Caco-2 (cell line): ENCODE measurements at regions not wholly inside any gene's neighbourhood (a gene's known extent, or its start where the extent isn't known, plus 50 kb on each side); places are given as distances from the start of the nearest gene placed in this dataset.

Experiments used
- BruUV-seq: library from RNA; stranded (reverse); fragments of 400-500 nt; replicated peaks from 2 replicates; lab custom pipeline; 2021; lab: Mats Ljungman, UMichigan
- CTCF ChIA-PET: fragments of 300-600 bp; sonication (Branson Sonifier 250); formaldehyde crosslinking; loops from one replicate; lab custom pipeline; 2022; ENCODE audit warnings: antibody characterized with exemption; lab: Charles Lee
- POLR2A ChIA-PET: fragments of 300-600 bp; sonication (Branson Sonifier 250); formaldehyde crosslinking; loops from one replicate; lab custom pipeline; 2022; ENCODE audit warnings: antibody characterized with exemption; lab: Charles Lee
- DNase-seq, 2 experiments: peaks; one replicate each; pipeline versions ENCODE4 v3.0.0 to v3.0.0-alpha.2; 2020 to 2022
- H3K27me3 ChIP-seq: replicated peaks from 2 replicates; pipeline ENCODE4 v1.6.0; 2011; ENCODE audit warnings: low read length; ENCODE audit not compliant: control insufficient read depth, insufficient read depth
- H3K36me3 ChIP-seq: 2 replicates; pipeline ENCODE4 v1.5.1; 2011; ENCODE audit warnings: low read length; ENCODE audit not compliant: control insufficient read depth, insufficient read depth
- H3K4me1 ChIP-seq: fragments of 250-450 bp; sonication (Bioruptor Pico); 2 replicates; pipeline ENCODE4 v1.5.1; 2020; ENCODE audit warnings: mild to moderate bottlenecking
- H3K4me3 ChIP-seq: 2 replicates; pipeline ENCODE4 v1.5.1; 2011; ENCODE audit warnings: low read depth, mild to moderate bottlenecking, control low read depth, low read length
- H3K9me3 ChIP-seq: fragments of 250-450 bp; sonication (Bioruptor Pico); 2 replicates; pipeline ENCODE4 v1.5.1; 2020; ENCODE audit warnings: mild to moderate bottlenecking, moderate library complexity
- H3K27ac Mint-ChIP-seq: one replicate; pipeline ENCODE4 v1.8.0; 2022; ENCODE audit warnings: mixed read lengths; ENCODE audit not compliant: unreplicated experiment
- H3K27me3 Mint-ChIP-seq: one replicate; pipeline ENCODE4 v1.8.0; 2022; ENCODE audit warnings: mixed read lengths; ENCODE audit not compliant: insufficient read depth, unreplicated experiment
- H3K36me3 Mint-ChIP-seq: one replicate; pipeline ENCODE4 v1.8.0; 2022; ENCODE audit warnings: mild to moderate bottlenecking, mixed read lengths; ENCODE audit not compliant: insufficient read depth, unreplicated experiment
- H3K4me1 Mint-ChIP-seq: one replicate; pipeline ENCODE4 v1.8.0; 2022; ENCODE audit warnings: low read depth, mixed read lengths; ENCODE audit not compliant: unreplicated experiment
- H3K4me3 Mint-ChIP-seq: one replicate; pipeline ENCODE4 v1.8.0; 2022; ENCODE audit warnings: mild to moderate bottlenecking, moderate library complexity, mixed read lengths; ENCODE audit not compliant: unreplicated experiment
- H3K9me3 Mint-ChIP-seq: one replicate; pipeline ENCODE4 v1.8.0; 2022; ENCODE audit warnings: mixed read lengths; ENCODE audit not compliant: unreplicated experiment
- intact Hi-C: fragments of 100-400 bp; cut with micrococcal nuclease; formaldehyde crosslinking; loops from one replicate; pipeline ENCODE4 v1.10.0; 2022; ENCODE audit not compliant: unreplicated experiment
- TF ChIP-seq, protein P1 (sequence below), 2 experiments: fragments of 200-600 bp in 1 of 2; IDR thresholded peaks; 1 replicate in 1 of 2; 2 replicates in 1 of 2; pipeline versions ENCODE4 v1.5.1 to v1.8.0; 2011 to 2022; ENCODE audit warnings: antibody characterized with exemption in 1 of 2, control low read depth in 1 of 2, inconsistent platforms in 1 of 2, low read depth in 1 of 2, low read length in 1 of 2, mild to moderate bottlenecking in 1 of 2, moderate library complexity in 1 of 2; ENCODE audit not compliant: insufficient read depth in 1 of 2, severe bottlenecking in 1 of 2, unreplicated experiment in 1 of 2

DNA sequence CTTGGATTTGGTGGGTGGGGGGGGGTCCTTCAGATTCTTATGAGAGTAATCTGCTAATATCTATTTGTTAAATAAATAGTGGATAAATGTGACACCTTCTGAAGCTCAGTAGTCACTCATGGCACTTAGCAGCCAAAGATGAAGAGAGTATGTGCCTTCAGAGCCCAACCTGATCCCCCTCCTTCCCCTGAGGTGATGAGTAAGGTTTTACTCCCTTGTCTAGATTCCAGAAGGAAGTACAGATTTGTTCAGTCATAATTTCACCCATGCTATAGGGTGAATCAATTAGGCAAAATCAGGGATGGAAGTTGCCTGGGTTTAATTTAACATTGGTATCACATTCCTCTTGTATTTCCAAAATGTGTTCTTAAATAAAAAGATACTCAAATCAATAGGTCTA is 340.3 kb upstream of the ATP2B1 start:
- TF ChIP-seq, protein P1, sequence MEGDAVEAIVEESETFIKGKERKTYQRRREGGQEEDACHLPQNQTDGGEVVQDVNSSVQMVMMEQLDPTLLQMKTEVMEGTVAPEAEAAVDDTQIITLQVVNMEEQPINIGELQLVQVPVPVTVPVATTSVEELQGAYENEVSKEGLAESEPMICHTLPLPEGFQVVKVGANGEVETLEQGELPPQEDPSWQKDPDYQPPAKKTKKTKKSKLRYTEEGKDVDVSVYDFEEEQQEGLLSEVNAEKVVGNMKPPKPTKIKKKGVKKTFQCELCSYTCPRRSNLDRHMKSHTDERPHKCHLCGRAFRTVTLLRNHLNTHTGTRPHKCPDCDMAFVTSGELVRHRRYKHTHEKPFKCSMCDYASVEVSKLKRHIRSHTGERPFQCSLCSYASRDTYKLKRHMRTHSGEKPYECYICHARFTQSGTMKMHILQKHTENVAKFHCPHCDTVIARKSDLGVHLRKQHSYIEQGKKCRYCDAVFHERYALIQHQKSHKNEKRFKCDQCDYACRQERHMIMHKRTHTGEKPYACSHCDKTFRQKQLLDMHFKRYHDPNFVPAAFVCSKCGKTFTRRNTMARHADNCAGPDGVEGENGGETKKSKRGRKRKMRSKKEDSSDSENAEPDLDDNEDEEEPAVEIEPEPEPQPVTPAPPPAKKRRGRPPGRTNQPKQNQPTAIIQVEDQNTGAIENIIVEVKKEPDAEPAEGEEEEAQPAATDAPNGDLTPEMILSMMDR (IDR thresholded peaks at IDR 0.05; ENCODE audit: insufficient read depth in 1 of 2, low read depth in 1 of 2, low read length in 1 of 2, severe bottlenecking in 1 of 2, unreplicated experiment in 1 of 2) = no peak
- no peaks in the 10 kb centered on the region for H3K27me3 Mint-ChIP-seq
- intact Hi-C loops = no loop called here
- Histone ChIP-seq H3K4me3 (no peak overlapping the region), H3K36me3 (no peaks in the 10 kb centered on the region), H3K4me1 (no peaks in the 10 kb centered on the region), H3K9me3 (no peaks in the 10 kb centered on the region), H3K27me3 (no peaks in the 10 kb centered on the region)
- H3K36me3 Mint-ChIP-seq = no peaks in the 10 kb centered on the region
- CTCF ChIA-PET = no interaction called here
- no peak for DNase-seq
- H3K9me3 Mint-ChIP-seq = peaks cover 10% of the 10 kb centered on the region
- no peaks in the 10 kb centered on the region for H3K4me1 Mint-ChIP-seq
- H3K27ac Mint-ChIP-seq = no peak overlapping the region
- POLR2A ChIA-PET = no interaction called here
- no peak overlapping the region for H3K4me3 Mint-ChIP-seq
- no TSS peak for BruUV-seq

DNA sequence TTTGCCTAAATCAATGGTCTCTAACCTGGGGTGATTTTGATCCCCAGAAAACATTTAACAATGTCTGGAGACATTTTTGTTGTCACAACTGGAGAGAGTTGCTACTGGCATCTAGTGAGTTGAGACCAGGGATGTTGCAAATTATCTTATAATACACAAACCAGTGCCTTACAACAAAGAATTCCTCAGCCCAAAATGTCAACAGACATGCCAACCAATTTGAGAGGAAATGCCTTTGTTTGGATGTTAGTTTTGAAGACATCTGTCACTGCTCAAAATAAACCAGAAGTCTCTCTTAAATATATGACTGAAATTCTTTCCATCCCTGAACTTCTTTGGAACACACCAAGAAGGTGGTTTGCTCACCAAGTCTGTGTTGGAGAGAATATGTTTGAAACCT is 336.9 kb upstream of the ATP2B1 start:
- H3K27me3 Mint-ChIP-seq = no peaks in the 10 kb centered on the region
- POLR2A ChIA-PET = no interaction called here
- H3K4me3 Mint-ChIP-seq = no peak overlapping the region
- no peaks in the 10 kb centered on the region for H3K36me3 Mint-ChIP-seq
- H3K9me3 Mint-ChIP-seq = no peaks in the 10 kb centered on the region
- BruUV-seq = no TSS peak
- intact Hi-C loops = no loop called here
- CTCF ChIA-PET = no interaction called here
- no peaks in the 10 kb centered on the region for H3K27me3 ChIP-seq
- no peaks in the 10 kb centered on the region for H3K36me3 ChIP-seq
- no peak overlapping the region for H3K27ac Mint-ChIP-seq
- no peaks in the 10 kb centered on the region for H3K9me3 ChIP-seq
- TF ChIP-seq, protein P1 (IDR thresholded peaks at IDR 0.05; ENCODE audit: insufficient read depth in 1 of 2, low read depth in 1 of 2, low read length in 1 of 2, severe bottlenecking in 1 of 2, unreplicated experiment in 1 of 2) = no peak
- no peak for DNase-seq
- no peaks in the 10 kb centered on the region for H3K4me1 Mint-ChIP-seq
- no peak overlapping the region for H3K4me3 ChIP-seq
- H3K4me1 ChIP-seq = no peaks in the 10 kb centered on the region

DNA sequence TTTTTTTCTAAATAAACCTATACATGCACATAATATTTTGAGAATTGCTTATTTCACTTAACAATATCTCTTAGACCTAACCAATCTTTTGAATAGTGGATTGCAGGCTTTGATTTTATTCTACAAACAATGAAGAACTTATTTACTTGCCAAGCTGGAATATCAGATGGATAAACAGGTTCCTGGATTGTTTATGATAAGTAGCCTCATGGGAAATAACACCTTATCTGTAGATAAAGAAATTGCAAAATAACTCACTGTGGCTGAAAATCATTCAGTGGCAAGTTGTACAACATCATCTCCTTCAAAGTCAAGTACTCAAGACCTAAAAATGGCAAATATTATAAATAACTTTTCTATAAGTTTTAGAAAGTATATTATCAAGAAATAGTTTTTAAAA is 335.4 kb upstream of the ATP2B1 start:
- ChIA-PET POLR2A (no interaction called here), CTCF (no interaction called here)
- no peaks in the 10 kb centered on the region for H3K9me3 ChIP-seq
- no peaks in the 10 kb centered on the region for H3K36me3 Mint-ChIP-seq
- no peaks in the 10 kb centered on the region for H3K4me1 Mint-ChIP-seq
- no TSS peak for BruUV-seq
- H3K9me3 Mint-ChIP-seq = no peaks in the 10 kb centered on the region
- DNase-seq = no peak
- H3K4me3 Mint-ChIP-seq = no peak overlapping the region
- intact Hi-C loops = no loop called here
- H3K27me3 ChIP-seq = no peaks in the 10 kb centered on the region
- H3K27me3 Mint-ChIP-seq = no peaks in the 10 kb centered on the region
- H3K4me1 ChIP-seq = no peaks in the 10 kb centered on the region
- no peak overlapping the region for H3K4me3 ChIP-seq
- H3K36me3 ChIP-seq = no peaks in the 10 kb centered on the region
- H3K27ac Mint-ChIP-seq = no peak overlapping the region
- TF ChIP-seq, protein P1 (IDR thresholded peaks at IDR 0.05; ENCODE audit: insufficient read depth in 1 of 2, low read depth in 1 of 2, low read length in 1 of 2, severe bottlenecking in 1 of 2, unreplicated experiment in 1 of 2) = no peak
